Trophoblast cell (in vitro differentiated cells and primary cell): ENCODE measurements at regions not wholly inside any gene's neighbourhood (a gene's known extent, or its start where the extent isn't known, plus 50 kb on each side); places are given as distances from the start of the nearest gene placed in this dataset.

Source experiments
- DNase-seq, 2 donors: peaks; one replicate each; pipeline ENCODE4 v3.0.0-alpha.2; 2016
- H2AFZ ChIP-seq: 2 replicates; pipeline ENCODE4 v1.6.1; 2013; ENCODE audit warnings: low read length, moderate library complexity, mild to moderate bottlenecking; ENCODE audit not compliant: insufficient read depth, poor library complexity
- H2AK5ac ChIP-seq: 2 replicates; pipeline ENCODE4 v1.6.1; 2013; ENCODE audit warnings: mild to moderate bottlenecking, low read length
- H2BK120ac ChIP-seq: 2 replicates; pipeline ENCODE4 v1.6.1; 2013; ENCODE audit warnings: low read length, mild to moderate bottlenecking, moderate library complexity; ENCODE audit not compliant: insufficient read depth, poor library complexity
- H2BK12ac ChIP-seq: 2 replicates; pipeline ENCODE4 v1.6.1; 2013; ENCODE audit warnings: mild to moderate bottlenecking, low read length, moderate library complexity
- H2BK5ac ChIP-seq: 2 replicates; pipeline ENCODE4 v1.6.1; 2013; ENCODE audit warnings: low read length, low read depth, moderate library complexity, mild to moderate bottlenecking; ENCODE audit not compliant: poor library complexity
- H3K14ac ChIP-seq: 2 replicates; pipeline ENCODE4 v1.6.1; 2013; ENCODE audit warnings: mild to moderate bottlenecking, low read length
- H3K18ac ChIP-seq: 2 replicates; pipeline ENCODE4 v1.6.1; 2013; ENCODE audit warnings: mild to moderate bottlenecking, low read length
- H3K23ac ChIP-seq: 2 replicates; pipeline ENCODE4 v1.6.1; 2013; ENCODE audit warnings: low read length
- H3K27ac ChIP-seq: 2 replicates; pipeline ENCODE4 v1.5.1; 2013; ENCODE audit warnings: low read depth, mild to moderate bottlenecking, inconsistent platforms, low read length, moderate library complexity
- H3K27me3 ChIP-seq: 2 replicates; pipeline ENCODE4 v1.6.1; 2013; ENCODE audit warnings: inconsistent platforms, mild to moderate bottlenecking, low read length, moderate library complexity; ENCODE audit not compliant: insufficient read depth
- H3K36me3 ChIP-seq, 2 experiments: 1 replicate in 1 of 2; 2 replicates in 1 of 2; pipeline ENCODE4 v1.6.1; 2013; ENCODE audit warnings: low read length in 2 of 2, mild to moderate bottlenecking in 2 of 2, moderate library complexity in 1 of 2; ENCODE audit not compliant: insufficient read depth in 2 of 2, control insufficient read depth in 1 of 2
- H3K4ac ChIP-seq: 2 replicates; pipeline ENCODE4 v1.6.1; 2013; ENCODE audit warnings: low read depth, mild to moderate bottlenecking, low read length, moderate library complexity
- H3K4me1 ChIP-seq, 2 experiments: 1 replicate in 1 of 2; 2 replicates in 1 of 2; pipeline ENCODE4 v1.6.1; 2013; ENCODE audit warnings: low read length in 2 of 2, mild to moderate bottlenecking in 2 of 2, moderate library complexity in 1 of 2; ENCODE audit not compliant: insufficient read depth in 2 of 2, control insufficient read depth in 1 of 2
- H3K4me2 ChIP-seq: 2 replicates; pipeline ENCODE4 v1.6.1; 2013; ENCODE audit warnings: inconsistent platforms, mild to moderate bottlenecking, low read length, moderate library complexity
- H3K4me3 ChIP-seq: 2 replicates; pipeline ENCODE4 v1.5.1; 2013; ENCODE audit warnings: mild to moderate bottlenecking, low read depth, low read length, inconsistent platforms
- H3K79me1 ChIP-seq: one replicate; pipeline ENCODE4 v1.6.1; 2013; ENCODE audit warnings: low read length
- H3K79me2 ChIP-seq: 2 replicates; pipeline ENCODE4 v1.6.1; 2013; ENCODE audit warnings: low read length, mild to moderate bottlenecking; ENCODE audit not compliant: control insufficient read depth, insufficient read depth, poor library complexity
- H3K9ac ChIP-seq: 2 replicates; pipeline ENCODE4 v1.6.1; 2013; ENCODE audit warnings: mild to moderate bottlenecking, low read length
- H3K9me3 ChIP-seq: 2 replicates; pipeline ENCODE4 v1.6.1; 2013; ENCODE audit warnings: low read depth, mild to moderate bottlenecking, control low read depth, inconsistent platforms, low read length; ENCODE audit not compliant: insufficient read depth
- H4K12ac ChIP-seq: 2 replicates; pipeline ENCODE4 v1.6.1; 2013; ENCODE audit warnings: low read depth, mild to moderate bottlenecking, low read length, moderate library complexity
- H4K8ac ChIP-seq: 2 replicates; pipeline ENCODE4 v1.6.1; 2013; ENCODE audit warnings: low read depth, mild to moderate bottlenecking, low read length, moderate library complexity
- H4K91ac ChIP-seq: one replicate; pipeline ENCODE4 v1.6.1; 2013; ENCODE audit warnings: low read depth, mild to moderate bottlenecking, low read length, moderate library complexity
- WGBS: extraction: QIAGEN DNeasy Blood & Tissue Kit; methylation state at CpG from one replicate; pipeline ENCODE4 v1.1.7; 2013; ENCODE audit warnings: missing lambda C conversion rate; ENCODE audit not compliant: insufficient read length, insufficient coverage; ENCODE audit errors: extremely low coverage; 5-methylcytosine and 5-hydroxymethylcytosine counted together

DNA sequence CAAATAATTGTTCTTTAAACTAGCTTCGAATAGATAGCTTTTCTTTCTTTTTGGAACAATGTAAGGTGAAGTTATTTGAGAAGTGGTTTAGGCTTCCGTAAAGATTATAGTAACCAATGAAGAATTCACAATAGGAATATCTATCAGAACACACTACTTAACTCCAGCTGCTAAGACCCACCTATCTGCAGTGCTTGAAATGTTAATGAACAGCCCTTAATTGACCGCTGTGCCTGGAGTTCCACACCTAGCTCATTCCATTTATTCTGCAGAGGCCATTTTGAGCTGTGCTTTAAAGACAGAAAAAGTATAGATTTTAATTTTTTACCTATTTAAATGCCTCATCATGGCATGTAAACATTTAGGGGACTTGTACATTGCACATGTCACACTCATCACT lies 83.3 kb upstream of the APCDD1 start:
- Histone ChIP-seq H3K18ac (no peak overlapping the region), H3K23ac (no peak overlapping the region), H3K79me2 (no peaks in the 10 kb centered on the region), H2AFZ (no peak overlapping the region), H4K8ac (no peak overlapping the region), H3K27me3 (no peaks in the 10 kb centered on the region), H3K4me1 (peaks cover 0 to 2% of the 10 kb centered on the region in 2 experiments), H3K4ac (no peak overlapping the region), H2BK5ac (no peak overlapping the region), H2BK12ac (no peak overlapping the region), H3K4me3 (no peak overlapping the region), H3K9me3 (peaks cover 3% of the 10 kb centered on the region), H3K27ac (no peak overlapping the region), H4K91ac (no peak overlapping the region), H3K9ac (no peak overlapping the region), H3K79me1 (no peaks in the 10 kb centered on the region), H4K12ac (no peak overlapping the region), H2AK5ac (no peak overlapping the region), H3K36me3 (no peaks in the 10 kb centered on the region), H3K4me2 (no peak overlapping the region), H3K14ac (no peak overlapping the region), H2BK120ac (no peak overlapping the region)
- no peak for DNase-seq
- no CpG with 5 or more reads among the region's 3 CpGs for WGBS

DNA sequence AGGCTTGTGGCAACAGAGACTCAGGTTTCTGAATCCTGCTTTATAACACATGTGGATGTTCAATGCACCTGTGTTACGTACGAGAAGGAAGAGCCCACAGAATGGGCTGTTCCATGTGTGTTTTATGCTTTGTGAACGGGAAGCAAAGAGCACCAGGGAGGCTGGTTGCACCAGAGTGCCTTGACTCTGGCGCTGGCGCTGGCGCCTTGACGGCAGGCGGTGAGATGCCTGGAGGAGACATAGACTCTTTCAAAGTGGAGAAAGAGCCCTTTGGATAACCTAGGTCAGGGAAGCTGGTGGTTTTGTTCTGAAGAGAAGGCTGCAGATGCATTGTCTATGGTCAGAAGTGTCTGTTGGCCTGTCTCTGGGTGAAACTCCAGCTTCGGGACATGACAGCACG lies 80.2 kb upstream of the APCDD1 start:
- H3K23ac ChIP-seq, result no peak overlapping the region
- WGBS, result no CpG with 5 or more reads among the region's 10 CpGs

DNA sequence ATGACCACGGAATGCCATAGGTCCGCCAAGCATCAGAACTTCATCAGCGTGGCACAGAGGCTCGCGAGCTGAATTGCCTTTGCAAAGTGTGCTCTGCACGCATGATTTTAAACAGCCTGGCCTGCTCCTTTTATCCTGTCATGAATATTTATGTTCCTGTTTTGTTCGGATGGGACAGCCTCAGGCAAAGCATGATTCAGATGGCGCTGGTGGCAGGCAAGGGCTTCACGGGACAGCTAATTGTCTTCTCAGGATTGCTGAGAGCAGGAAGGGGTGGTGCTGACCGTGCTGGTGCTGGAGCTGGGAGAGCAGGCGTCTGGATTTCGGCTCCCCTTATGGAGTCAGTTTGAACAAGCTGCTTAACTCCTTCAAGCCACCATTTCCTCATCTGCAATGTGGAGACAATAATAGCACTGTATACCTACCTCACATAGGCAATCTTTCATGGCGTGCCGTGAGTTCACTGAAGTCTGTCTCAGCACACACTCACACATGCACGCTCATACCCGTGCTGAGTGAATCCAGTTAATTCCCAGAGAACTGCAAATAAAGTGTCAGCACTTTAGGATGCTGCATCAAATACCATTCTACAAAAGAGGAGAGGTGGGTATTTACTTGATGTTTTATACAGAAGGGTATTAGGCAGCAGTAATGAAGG lies 79.7 kb upstream of the APCDD1 start:
- H3K79me1 ChIP-seq, result no peaks in the 10 kb centered on the region
- no peak overlapping the region for H3K4me3 ChIP-seq
- H4K12ac ChIP-seq, result no peak overlapping the region
- H2BK12ac ChIP-seq, result no peak overlapping the region
- H3K4ac ChIP-seq, result no peak overlapping the region
- H4K8ac ChIP-seq, result no peak overlapping the region
- no peak overlapping the region for H2AFZ ChIP-seq
- H2BK120ac ChIP-seq, result no peak overlapping the region
- H3K4me2 ChIP-seq, result no peak overlapping the region
- H2BK5ac ChIP-seq, result no peak overlapping the region
- no peak overlapping the region for H2AK5ac ChIP-seq
- no peak overlapping the region for H3K9ac ChIP-seq
- H3K27me3 ChIP-seq, result no peaks in the 10 kb centered on the region
- H3K36me3 ChIP-seq, result no peaks in the 10 kb centered on the region
- no peak overlapping the region for H3K18ac ChIP-seq
- peaks cover 0 to 2% of the 10 kb centered on the region in 2 experiments for H3K4me1 ChIP-seq
- H4K91ac ChIP-seq, result no peak overlapping the region
- no peak overlapping the region for H3K14ac ChIP-seq
- no CpG with 5 or more reads among the region's 16 CpGs for WGBS
- no peak overlapping the region for H3K27ac ChIP-seq
- DNase-seq, result peak; percentile 19 to 27
- H3K9me3 ChIP-seq, result peaks cover 3% of the 10 kb centered on the region
- H3K79me2 ChIP-seq, result no peaks in the 10 kb centered on the region
- no peak overlapping the region for H3K23ac ChIP-seq

More for the DNA sequence above, 80.2 kb upstream of the APCDD1 start:
- Histone ChIP-seq H3K18ac (no peak overlapping the region), H2AFZ (no peak overlapping the region), H3K36me3 (no peaks in the 10 kb centered on the region), H2BK5ac (no peak overlapping the region), H3K9ac (no peak overlapping the region), H4K91ac (no peak overlapping the region), H3K4me2 (no peak overlapping the region), H3K4ac (no peak overlapping the region), H3K79me1 (no peaks in the 10 kb centered on the region), H3K27ac (no peak overlapping the region), H3K27me3 (no peaks in the 10 kb centered on the region), H3K9me3 (peaks cover 3% of the 10 kb centered on the region), H3K14ac (no peak overlapping the region), H2BK120ac (no peak overlapping the region), H2AK5ac (no peak overlapping the region), H4K12ac (no peak overlapping the region), H3K4me1 (peaks cover 0 to 2% of the 10 kb centered on the region in 2 experiments), H3K4me3 (no peak overlapping the region), H4K8ac (no peak overlapping the region), H3K79me2 (no peaks in the 10 kb centered on the region), H2BK12ac (no peak overlapping the region)
- no peak for DNase-seq

DNA sequence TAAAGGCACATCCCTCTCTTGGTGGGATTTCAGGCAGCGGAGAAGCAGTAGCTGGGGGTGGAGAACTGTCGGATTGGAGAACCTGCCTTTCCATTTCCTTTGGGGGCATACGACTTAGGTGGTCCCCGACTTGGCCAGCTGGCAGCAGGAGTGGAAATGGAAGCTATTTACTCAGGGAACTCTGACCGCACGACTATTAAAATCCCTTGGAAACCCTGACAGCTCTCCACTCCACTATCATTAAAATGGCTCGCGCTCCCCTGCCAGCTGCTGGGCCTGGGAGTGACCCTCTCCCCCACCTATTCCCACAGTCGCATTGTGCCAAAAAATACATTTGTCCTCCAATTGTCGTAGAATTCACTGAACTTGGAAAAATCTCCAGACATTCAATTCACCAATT lies 77.7 kb upstream of the APCDD1 start:
- H4K91ac ChIP-seq, result no peak overlapping the region
- H3K27me3 ChIP-seq, result no peaks in the 10 kb centered on the region
- H3K18ac ChIP-seq, result no peak overlapping the region
- no peak for DNase-seq
- H3K14ac ChIP-seq, result no peak overlapping the region
- H2BK120ac ChIP-seq, result no peak overlapping the region
- peaks cover 3% of the 10 kb centered on the region for H3K9me3 ChIP-seq
- H2BK5ac ChIP-seq, result no peak overlapping the region
- no peak overlapping the region for H2AK5ac ChIP-seq
- no peak overlapping the region for H3K23ac ChIP-seq
- peaks cover 0 to 2% of the 10 kb centered on the region in 2 experiments for H3K4me1 ChIP-seq
- no peak overlapping the region for H3K27ac ChIP-seq
- WGBS, result no CpG with 5 or more reads among the region's 10 CpGs
- H2AFZ ChIP-seq, result no peak overlapping the region
- no peak overlapping the region for H4K12ac ChIP-seq
- no peaks in the 10 kb centered on the region for H3K79me1 ChIP-seq
- H2BK12ac ChIP-seq, result no peak overlapping the region
- H3K9ac ChIP-seq, result no peak overlapping the region
- H3K4me3 ChIP-seq, result no peak overlapping the region
- H3K4ac ChIP-seq, result no peak overlapping the region
- H3K36me3 ChIP-seq, result no peaks in the 10 kb centered on the region
- H3K4me2 ChIP-seq, result no peak overlapping the region
- no peaks in the 10 kb centered on the region for H3K79me2 ChIP-seq
- H4K8ac ChIP-seq, result no peak overlapping the region
